ENCODE measurements at regions not wholly inside any gene's neighbourhood (a gene's known extent, or its start where the extent isn't known, plus 50 kb on each side); places are given as distances from the start of the nearest gene placed in this dataset.

DNA sequence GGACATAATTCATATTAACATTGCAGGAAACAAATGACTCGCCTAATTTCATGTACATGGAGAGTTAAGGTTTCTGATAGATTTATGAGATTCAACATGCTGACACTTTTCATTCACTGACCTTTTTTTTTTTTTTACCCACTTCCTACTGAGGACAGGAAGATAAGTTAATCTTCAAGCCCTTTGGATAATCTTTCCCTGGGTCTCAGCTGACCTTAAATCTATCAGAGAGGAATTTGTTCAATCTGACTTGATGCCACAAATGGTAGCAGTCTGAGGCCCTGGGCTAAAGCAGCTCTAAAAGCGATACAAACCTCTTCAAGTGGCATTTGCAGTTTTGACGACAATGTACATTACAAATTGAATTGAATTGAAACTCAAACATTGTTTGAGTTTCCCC, 493.3 kb upstream of the SORCS1 start:
- H2AFZ ChIP-seq (ENCODE audit: low read depth, low read length, poor library complexity, severe bottlenecking): no peak overlapping the region
- ATAC-seq: no peak

DNA sequence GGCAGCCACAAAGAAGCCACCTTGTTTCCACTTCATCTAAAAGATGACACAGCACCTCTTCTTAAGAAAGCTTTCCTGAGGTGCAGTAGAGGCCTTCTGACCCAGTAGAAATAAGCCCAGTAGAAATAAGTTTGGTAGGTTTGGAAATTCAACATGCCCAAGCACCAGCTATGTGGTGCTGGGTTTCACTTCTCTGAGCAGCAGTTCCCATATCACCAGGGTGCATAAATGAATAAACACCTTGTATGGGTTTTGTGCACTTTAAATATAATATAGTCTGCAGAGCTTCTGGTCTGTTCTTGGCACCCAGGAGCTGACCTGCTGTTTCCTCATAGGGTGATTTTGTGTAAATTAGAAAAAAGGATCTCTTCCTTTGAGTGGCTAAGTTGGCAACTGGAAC, 492.4 kb upstream of the SORCS1 start:
- Histone ChIP-seq H3K9me3 (ENCODE audit: control insufficient read depth in 1 of 2, insufficient read depth in 1 of 2, low read depth in 1 of 2, low read length in 2 of 2) (peaks cover 30 to 37% of the 10 kb centered on the region in 2 experiments; a peak in 2 of 4 replicates), H3K9ac (ENCODE audit: low read length) (no peak overlapping the region), H3K4me1 (ENCODE audit: control insufficient read depth in 1 of 2, insufficient read depth in 2 of 2, low read length in 2 of 2) (no peaks in the 10 kb centered on the region), H3K79me2 (ENCODE audit: insufficient read depth, low read length) (no peaks in the 10 kb centered on the region), H3K4me3 (replicated peaks in 1 of 2; ENCODE audit: low read depth in 1 of 2, low read length in 2 of 2) (no peak overlapping the region), H3K36me3 (ENCODE audit: control insufficient read depth in 1 of 2, insufficient read depth in 2 of 2, low read length in 2 of 2) (no peaks in the 10 kb centered on the region), H3K27ac (ENCODE audit: low read depth, low read length) (no peak overlapping the region), H3K4me2 (ENCODE audit: low read length) (no peak overlapping the region), H4K20me1 (ENCODE audit: insufficient read depth) (no peaks in the 10 kb centered on the region), H2AFZ (ENCODE audit: low read depth, low read length, poor library complexity, severe bottlenecking) (no peak overlapping the region), H3K9me2 (ENCODE audit: insufficient read depth) (no peaks in the 10 kb centered on the region), H3K27me3 (ENCODE audit: insufficient read depth, low read length) (no peaks in the 10 kb centered on the region)
- BruUV-seq (replicated peaks): no TSS peak
- ChIA-PET POLR2A (no interaction called here), CTCF (no interaction called here), RAD21 (ENCODE audit: low non-redundant PET in 1 of 2, low total read pairs in 2 of 2, uncharacterized antibody in 2 of 2, unreplicated experiment in 2 of 2) (no interaction called here)
- ATAC-seq (no peak), DNase-seq (ENCODE audit: low read depth, low spot score) (no peak)
- TF ChIP-seq ELF1 (IDR thresholded peaks at IDR 0.05; ENCODE audit: borderline replicate concordance, low read depth) (no peak), EZH2phosphoT487 (IDR thresholded peaks at IDR 0.05; ENCODE audit: borderline replicate concordance) (no peak), CEBPB (IDR thresholded peaks at IDR 0.05; ENCODE audit: low read depth) (no peak), EGR1 (IDR thresholded peaks at IDR 0.05; ENCODE audit: low read depth) (no peak), FOSL1 (IDR thresholded peaks at IDR 0.05; ENCODE audit: low read depth) (no peak), JUND (IDR thresholded peaks at IDR 0.05) (no peak), ZFX (IDR thresholded peaks at IDR 0.05) (no peak)
- TF ChIP-seq, protein P1, sequence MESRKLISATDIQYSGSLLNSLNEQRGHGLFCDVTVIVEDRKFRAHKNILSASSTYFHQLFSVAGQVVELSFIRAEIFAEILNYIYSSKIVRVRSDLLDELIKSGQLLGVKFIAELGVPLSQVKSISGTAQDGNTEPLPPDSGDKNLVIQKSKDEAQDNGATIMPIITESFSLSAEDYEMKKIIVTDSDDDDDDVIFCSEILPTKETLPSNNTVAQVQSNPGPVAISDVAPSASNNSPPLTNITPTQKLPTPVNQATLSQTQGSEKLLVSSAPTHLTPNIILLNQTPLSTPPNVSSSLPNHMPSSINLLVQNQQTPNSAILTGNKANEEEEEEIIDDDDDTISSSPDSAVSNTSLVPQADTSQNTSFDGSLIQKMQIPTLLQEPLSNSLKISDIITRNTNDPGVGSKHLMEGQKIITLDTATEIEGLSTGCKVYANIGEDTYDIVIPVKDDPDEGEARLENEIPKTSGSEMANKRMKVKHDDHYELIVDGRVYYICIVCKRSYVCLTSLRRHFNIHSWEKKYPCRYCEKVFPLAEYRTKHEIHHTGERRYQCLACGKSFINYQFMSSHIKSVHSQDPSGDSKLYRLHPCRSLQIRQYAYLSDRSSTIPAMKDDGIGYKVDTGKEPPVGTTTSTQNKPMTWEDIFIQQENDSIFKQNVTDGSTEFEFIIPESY (IDR thresholded peaks at IDR 0.05; ENCODE audit: extremely low read depth, insufficient replicate concordance, low read length): no peak
- TF ChIP-seq, protein P2, sequence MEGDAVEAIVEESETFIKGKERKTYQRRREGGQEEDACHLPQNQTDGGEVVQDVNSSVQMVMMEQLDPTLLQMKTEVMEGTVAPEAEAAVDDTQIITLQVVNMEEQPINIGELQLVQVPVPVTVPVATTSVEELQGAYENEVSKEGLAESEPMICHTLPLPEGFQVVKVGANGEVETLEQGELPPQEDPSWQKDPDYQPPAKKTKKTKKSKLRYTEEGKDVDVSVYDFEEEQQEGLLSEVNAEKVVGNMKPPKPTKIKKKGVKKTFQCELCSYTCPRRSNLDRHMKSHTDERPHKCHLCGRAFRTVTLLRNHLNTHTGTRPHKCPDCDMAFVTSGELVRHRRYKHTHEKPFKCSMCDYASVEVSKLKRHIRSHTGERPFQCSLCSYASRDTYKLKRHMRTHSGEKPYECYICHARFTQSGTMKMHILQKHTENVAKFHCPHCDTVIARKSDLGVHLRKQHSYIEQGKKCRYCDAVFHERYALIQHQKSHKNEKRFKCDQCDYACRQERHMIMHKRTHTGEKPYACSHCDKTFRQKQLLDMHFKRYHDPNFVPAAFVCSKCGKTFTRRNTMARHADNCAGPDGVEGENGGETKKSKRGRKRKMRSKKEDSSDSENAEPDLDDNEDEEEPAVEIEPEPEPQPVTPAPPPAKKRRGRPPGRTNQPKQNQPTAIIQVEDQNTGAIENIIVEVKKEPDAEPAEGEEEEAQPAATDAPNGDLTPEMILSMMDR (IDR thresholded peaks at IDR 0.05 in 2 of 3, conservative IDR thresholded peaks at IDR 0.05 in 1 of 3; ENCODE audit: borderline replicate concordance in 1 of 3, insufficient read depth in 1 of 3, low read depth in 2 of 3, low read length in 2 of 3): no peak
- TF ChIP-seq, protein P3, sequence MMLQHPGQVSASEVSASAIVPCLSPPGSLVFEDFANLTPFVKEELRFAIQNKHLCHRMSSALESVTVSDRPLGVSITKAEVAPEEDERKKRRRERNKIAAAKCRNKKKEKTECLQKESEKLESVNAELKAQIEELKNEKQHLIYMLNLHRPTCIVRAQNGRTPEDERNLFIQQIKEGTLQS (IDR thresholded peaks at IDR 0.05): no peak
- intact Hi-C loops (cut with micrococcal nuclease): no loop called here

More for the DNA sequence above, 493.3 kb upstream of the SORCS1 start:
- H3K79me2 ChIP-seq (ENCODE audit: insufficient read depth, low read length): no peaks in the 10 kb centered on the region
- H3K9ac ChIP-seq (ENCODE audit: low read length): no peak overlapping the region
- no peaks in the 10 kb centered on the region for H3K27me3 ChIP-seq (ENCODE audit: insufficient read depth, low read length)
- DNase-seq (ENCODE audit: low read depth, low spot score): no peak
- BruUV-seq (replicated peaks): no TSS peak
- no peaks in the 10 kb centered on the region for H3K4me1 ChIP-seq (ENCODE audit: control insufficient read depth in 1 of 2, insufficient read depth in 2 of 2, low read length in 2 of 2)
- ChIA-PET POLR2A (no interaction called here), RAD21 (ENCODE audit: low non-redundant PET in 1 of 2, low total read pairs in 2 of 2, uncharacterized antibody in 2 of 2, unreplicated experiment in 2 of 2) (no interaction called here), CTCF (no interaction called here)
- no peak overlapping the region for H3K27ac ChIP-seq (ENCODE audit: low read depth, low read length)
- TF ChIP-seq ZFX (IDR thresholded peaks at IDR 0.05) (no peak), EZH2phosphoT487 (IDR thresholded peaks at IDR 0.05; ENCODE audit: borderline replicate concordance) (no peak), POLR2A (IDR thresholded peaks at IDR 0.05; ENCODE audit: borderline replicate concordance, extremely low read depth, insufficient read depth, insufficient read length) (no peak), SRF (IDR thresholded peaks at IDR 0.05; ENCODE audit: low read depth) (no peak), TCF7L2 (IDR thresholded peaks at IDR 0.05; ENCODE audit: borderline replicate concordance, extremely low read depth, insufficient read depth, insufficient read length) (no peak), SIN3A (IDR thresholded peaks at IDR 0.05; ENCODE audit: low read depth) (no peak), CEBPB (IDR thresholded peaks at IDR 0.05; ENCODE audit: low read depth) (no peak)
- TF ChIP-seq, protein P1 (IDR thresholded peaks at IDR 0.05; ENCODE audit: extremely low read depth, insufficient replicate concordance, low read length): no peak
- H4K20me1 ChIP-seq (ENCODE audit: insufficient read depth): no peaks in the 10 kb centered on the region
- intact Hi-C loops (cut with micrococcal nuclease): no loop called here
- no peaks in the 10 kb centered on the region for H3K36me3 ChIP-seq (ENCODE audit: control insufficient read depth in 1 of 2, insufficient read depth in 2 of 2, low read length in 2 of 2)
- H3K4me2 ChIP-seq (ENCODE audit: low read length): no peak overlapping the region
- no peaks in the 10 kb centered on the region for H3K9me2 ChIP-seq (ENCODE audit: insufficient read depth)
- no peak overlapping the region for H3K4me3 ChIP-seq (replicated peaks in 1 of 2; ENCODE audit: low read depth in 1 of 2, low read length in 2 of 2)
- H3K9me3 ChIP-seq (ENCODE audit: control insufficient read depth in 1 of 2, insufficient read depth in 1 of 2, low read depth in 1 of 2, low read length in 2 of 2): peaks cover 27 to 36% of the 10 kb centered on the region in 2 experiments; a peak in 2 of 4 replicates

All from HCT116 (cell line).